Activated CD4-positive, CD25-positive, alpha-beta regulatory T cell treated with anti-CD3 and anti-CD28 coated beads, Interleukin-2, amount 50 U/mL, for 24 hours (primary cell): ENCODE measurements at regions not wholly inside any gene's neighbourhood (a gene's known extent, or its start where the extent isn't known, plus 50 kb on each side); places are given as distances from the start of the nearest gene placed in this dataset.

ENCODE experiments used
- ATAC-seq, 2 donors: fragments of 150-1000 bp; cut with Tn5 transposase; one replicate each; pipeline ENCODE4 v1.10.0; 2021; ENCODE audit warnings: mild to moderate bottlenecking in 1 of 2, moderate library complexity in 1 of 2

DNA sequence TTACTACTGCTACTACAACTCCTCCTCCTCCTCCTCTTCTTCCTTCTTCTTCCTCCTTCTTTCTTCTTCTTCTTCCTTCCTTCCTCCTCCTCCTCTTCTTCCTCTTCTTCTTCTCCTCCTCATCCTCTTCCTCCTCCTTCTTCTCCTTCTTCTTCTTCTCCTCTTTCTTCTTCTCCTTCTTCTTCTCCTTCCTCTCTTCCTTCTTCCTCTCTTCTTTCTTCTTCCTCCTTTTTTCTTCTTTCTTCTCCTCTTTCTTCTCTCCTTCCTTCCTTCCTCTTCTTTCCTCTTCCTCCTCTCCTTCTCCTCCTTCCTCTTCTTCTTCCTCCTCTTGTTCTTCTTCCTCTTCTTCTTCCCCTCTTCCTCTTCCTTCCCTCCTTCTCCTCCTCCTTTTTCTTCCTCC, 94.7 kb upstream of the MYO16 start:
- no peak for ATAC-seq

DNA sequence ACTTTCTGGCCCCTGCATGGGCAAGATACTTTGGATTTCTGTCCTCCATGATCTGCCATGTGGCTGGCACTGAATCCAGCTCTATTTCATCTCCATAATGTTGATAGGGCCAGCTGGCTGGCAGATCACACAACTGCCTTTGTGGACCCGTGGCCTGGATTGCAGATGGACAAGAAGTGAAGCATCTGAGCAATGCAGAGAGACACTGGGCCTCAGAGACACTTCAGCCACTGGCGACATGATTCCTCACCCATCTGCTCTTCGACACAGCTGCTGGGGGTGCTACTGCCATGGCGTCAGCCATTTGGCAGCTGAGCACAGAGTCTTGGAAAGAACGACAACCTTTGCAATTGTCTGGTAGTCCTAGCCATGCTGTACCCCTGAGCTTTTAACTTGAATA, 79.5 kb upstream of the MYO16 start:
- no peak for ATAC-seq

DNA sequence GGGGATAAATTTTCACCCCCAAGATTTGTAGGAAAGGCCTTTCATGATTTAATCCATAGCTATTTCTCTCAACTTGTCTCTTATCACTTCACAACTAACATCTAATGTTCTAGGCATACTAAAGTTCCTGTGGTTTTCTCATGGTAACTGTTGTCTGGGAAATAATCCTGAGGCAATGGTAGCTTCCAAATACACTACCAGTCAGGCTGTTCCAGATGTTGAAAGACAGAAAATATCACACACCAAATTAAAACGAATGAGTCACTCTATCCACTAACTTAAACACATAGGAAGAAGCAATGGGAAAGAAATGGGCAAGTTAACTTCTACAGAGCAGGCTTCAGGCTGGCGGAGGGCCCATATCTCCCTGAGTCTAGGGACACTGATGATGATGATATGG, 77.7 kb upstream of the MYO16 start:
- ATAC-seq, result no peak

DNA sequence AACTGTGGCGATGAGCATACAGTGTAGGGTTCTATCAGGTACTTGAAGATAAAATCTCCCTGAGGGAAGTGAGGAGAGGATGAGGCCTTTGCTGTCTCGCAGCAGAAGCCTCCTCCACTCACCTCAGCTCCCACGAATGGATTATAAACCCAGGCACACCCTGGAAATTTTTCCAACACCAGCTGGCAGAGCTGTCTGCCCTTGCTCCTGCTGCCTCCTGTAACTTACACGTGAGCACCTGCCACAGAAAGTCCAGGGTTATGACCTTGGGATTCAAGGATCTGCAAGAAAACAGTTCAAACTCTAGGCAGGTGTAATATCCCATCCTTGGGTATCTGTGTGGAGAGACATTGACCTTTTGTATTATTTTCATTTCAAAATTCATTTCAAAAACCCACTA, 70.9 kb upstream of the MYO16 start:
- no peak for ATAC-seq

DNA sequence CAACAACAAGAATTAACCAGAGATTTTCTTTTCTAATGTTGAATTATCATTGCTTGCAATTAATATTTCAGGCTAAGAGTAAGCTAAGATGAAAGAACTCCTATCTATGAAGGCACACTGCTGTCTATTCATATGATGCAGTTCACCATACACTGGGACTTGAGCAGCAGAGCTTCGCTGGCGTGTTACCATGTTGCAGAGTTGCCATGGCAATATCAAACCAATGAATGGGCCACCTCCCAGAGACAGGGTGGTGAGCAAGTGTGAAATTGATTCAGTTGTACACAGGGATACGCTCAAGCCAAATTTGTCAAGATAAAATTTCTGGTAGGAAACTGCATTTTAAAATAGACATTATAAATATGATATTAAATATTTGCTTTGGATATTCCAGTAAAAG, 69.3 kb upstream of the MYO16 start:
- ATAC-seq, result no peak

DNA sequence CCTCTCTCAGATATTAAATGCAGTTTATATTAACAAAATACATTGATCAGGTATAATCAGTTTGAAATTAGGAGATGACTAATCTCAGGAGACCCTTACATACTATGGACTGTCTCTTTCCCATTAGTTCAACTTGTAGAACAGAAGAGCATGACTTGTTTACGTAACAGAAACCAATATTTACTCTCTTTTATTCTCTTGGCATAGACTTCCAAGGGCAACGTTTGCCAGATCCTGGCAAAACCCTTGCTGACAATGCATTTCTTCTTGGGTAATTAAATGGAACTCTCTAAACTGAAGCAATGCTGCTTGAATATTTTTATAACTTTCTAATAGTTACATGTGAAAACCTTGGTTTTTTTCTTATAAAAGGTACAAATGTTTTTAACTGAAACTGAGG, 68.3 kb upstream of the MYO16 start:
- ATAC-seq, result no peak

DNA sequence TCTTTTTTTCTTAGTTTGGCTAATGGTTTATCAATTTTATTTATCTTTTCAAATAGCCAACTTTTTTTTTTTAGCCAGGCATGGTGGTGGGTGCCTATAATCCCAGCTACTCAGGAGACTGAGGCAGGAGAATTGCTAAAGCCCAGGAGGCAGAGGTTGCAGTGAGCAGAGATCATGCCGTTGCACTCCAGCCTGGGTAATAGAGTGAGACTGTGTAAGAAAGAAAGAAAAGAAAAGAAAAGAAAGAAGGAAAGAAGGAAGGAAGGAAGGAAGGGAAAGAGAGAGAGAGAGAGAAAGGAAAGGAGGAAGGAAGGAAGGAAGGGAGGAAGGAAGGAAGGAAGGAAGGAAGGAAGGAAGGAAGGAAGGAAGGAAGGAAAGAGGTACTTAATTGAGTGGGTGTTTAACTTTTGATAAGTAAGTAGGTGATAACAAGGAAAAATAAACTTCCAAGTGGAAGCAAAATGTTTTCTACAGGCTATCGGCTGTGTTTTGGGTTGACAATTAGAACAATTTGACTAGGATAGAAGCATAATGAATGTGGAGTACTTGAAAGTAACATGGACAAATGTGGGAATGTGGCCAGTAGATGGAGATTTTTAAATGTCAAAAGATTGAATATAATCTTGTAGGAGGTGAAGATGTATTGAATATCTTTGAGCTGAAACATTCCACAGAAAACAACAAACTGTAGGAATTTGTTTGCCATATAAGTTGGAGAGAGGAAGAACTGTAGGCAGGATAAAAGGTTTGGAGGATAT, 62.8 kb upstream of the MYO16 start:
- ATAC-seq, result no peak

DNA sequence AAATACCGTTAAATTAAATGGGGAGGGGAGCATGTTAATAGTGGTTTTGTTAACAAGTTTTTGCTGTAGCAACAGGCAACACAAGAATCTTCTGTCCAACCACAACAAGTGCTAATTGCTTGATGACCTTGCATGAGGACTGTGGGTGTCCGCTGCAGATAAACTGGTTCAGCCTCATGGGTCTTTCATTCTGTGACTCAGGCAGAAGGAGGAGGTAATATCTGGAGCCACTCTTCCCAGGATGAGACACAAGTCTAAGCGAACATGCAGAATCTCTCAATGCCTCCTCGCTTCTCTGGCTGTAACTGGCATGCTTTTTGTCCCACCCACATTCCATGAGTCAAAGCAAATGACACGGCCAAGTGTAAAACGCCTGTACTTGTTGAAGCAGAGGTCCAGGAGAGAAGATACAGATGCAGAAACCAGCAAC, 56.6 kb upstream of the MYO16 start:
- no peak for ATAC-seq

DNA sequence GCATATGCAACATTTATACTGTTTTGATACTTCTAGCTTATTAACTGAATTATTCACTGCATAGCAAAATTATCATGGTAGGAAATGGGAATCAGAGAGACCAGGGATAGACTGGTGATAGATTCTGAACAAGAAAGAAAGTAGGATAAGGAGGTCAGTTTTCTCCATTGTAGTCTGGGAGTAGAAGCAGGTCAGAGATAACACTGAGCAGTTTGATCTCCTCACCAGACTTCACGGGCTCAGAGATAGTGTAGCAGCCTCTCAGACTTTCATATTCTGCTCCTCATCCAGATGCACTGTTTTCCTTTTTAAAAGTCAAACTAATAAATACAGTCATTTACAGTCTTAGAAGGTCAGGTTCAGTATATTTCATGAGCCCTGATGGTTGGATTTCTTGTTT, 56.0 kb upstream of the MYO16 start:
- ATAC-seq, result no peak

DNA sequence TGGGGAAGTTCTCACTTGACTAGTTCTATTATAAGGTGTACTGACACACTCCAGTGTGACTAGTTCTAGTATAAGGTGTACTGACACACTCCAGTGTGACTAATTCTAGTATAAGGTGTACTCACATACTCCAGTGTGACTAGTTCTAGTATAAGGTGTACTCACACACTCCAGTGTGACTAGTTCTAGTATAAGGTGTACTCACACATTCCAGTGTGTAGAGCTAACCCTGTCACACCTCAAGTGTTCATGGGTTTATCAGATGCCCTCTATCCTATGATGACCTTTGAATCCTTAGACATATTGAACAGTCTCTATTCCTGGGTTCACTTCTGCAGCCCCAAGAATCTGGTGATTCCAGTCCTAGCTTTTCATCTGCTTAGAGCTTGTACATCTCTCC, 54.6 kb upstream of the MYO16 start:
- ATAC-seq, result peak in 1 of 2 donors; percentile 41

DNA sequence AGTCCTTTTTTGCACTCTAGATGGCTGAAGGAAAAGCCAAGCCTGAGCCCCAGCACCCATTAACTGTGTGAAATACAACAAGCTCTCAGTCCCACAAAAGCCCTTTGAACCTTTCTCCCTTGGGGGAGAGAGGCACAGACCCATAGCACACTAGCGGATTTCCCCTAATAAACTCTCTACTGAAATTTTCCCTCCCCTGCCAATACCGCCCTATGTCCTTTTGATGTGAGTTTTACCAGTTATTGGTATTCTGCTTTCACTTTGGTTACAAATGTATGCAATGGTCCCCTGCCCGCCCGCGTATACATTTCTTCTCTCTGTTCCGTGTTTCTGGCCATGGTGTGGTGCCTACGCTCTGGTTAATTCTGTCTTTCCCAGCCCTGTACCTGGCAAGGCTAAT, 54.0 kb upstream of the MYO16 start:
- ATAC-seq, result no peak
